ENCODE measurements at regions not wholly inside any gene's neighbourhood (a gene's known extent, or its start where the extent isn't known, plus 50 kb on each side); places are given as distances from the start of the nearest gene placed in this dataset.

- Histone ChIP-seq H3K9me3 (ENCODE audit: control insufficient read depth in 2 of 2, low read length in 2 of 2) (no peaks in the 10 kb centered on the region), H3K9ac (ENCODE audit: low read depth in 1 of 2, low read length in 2 of 2) (no peak overlapping the region), H3K36me3 (ENCODE audit: control insufficient read depth in 2 of 2, insufficient read depth in 2 of 2, low read length in 2 of 2) (no peaks in the 10 kb centered on the region)
Observed at GRCh38 chr9:107226421-107226820, 56.7 kb upstream of the RAD23B start.

GRCh38 chr9:107227774-107228173 is 55.3 kb upstream of the RAD23B start:
- H3K9ac ChIP-seq (ENCODE audit: low read depth in 1 of 2, low read length in 2 of 2): no peak overlapping the region
- peak overlapping the region; percentile 62 to 70 for H3K27ac ChIP-seq (ENCODE audit: low read depth in 2 of 2, low read length in 2 of 2)
- peak overlapping the region; percentile 14 to 44 for H3K4me3 ChIP-seq (ENCODE audit: low read length in 2 of 2)
- no peaks in the 10 kb centered on the region for H3K9me3 ChIP-seq (ENCODE audit: control insufficient read depth in 2 of 2, low read length in 2 of 2)
- no peaks in the 10 kb centered on the region for H3K27me3 ChIP-seq (ENCODE audit: control insufficient read depth in 2 of 2, insufficient read depth in 2 of 2, low read length in 2 of 2)
- no peaks in the 10 kb centered on the region for H3K36me3 ChIP-seq (ENCODE audit: control insufficient read depth in 2 of 2, insufficient read depth in 2 of 2, low read length in 2 of 2)
- peaks cover 2 to 13% of the 10 kb centered on the region in 2 donors for H3K4me1 ChIP-seq (ENCODE audit: control insufficient read depth in 2 of 2, insufficient read depth in 2 of 2, low read length in 2 of 2)

More at GRCh38 chr9:107226421-107226820, 56.7 kb upstream of the RAD23B start:
- Histone ChIP-seq H3K27ac (ENCODE audit: low read depth in 2 of 2, low read length in 2 of 2) (no peak overlapping the region), H3K4me1 (ENCODE audit: control insufficient read depth in 2 of 2, insufficient read depth in 2 of 2, low read length in 2 of 2) (peaks cover 2 to 13% of the 10 kb centered on the region in 2 donors), H3K27me3 (ENCODE audit: control insufficient read depth in 2 of 2, insufficient read depth in 2 of 2, low read length in 2 of 2) (no peaks in the 10 kb centered on the region), H3K4me3 (ENCODE audit: low read length in 2 of 2) (no peak overlapping the region)

GRCh38 chr9:107228496-107229039 is 54.5 kb upstream of the RAD23B start:
- Histone ChIP-seq H3K4me1 (ENCODE audit: control insufficient read depth in 2 of 2, insufficient read depth in 2 of 2, low read length in 2 of 2) (peaks cover 2 to 13% of the 10 kb centered on the region in 2 donors), H3K4me3 (ENCODE audit: low read length in 2 of 2) (peak overlapping the region in 1 of 2 donors; percentile 46), H3K27ac (ENCODE audit: low read depth in 2 of 2, low read length in 2 of 2) (peak overlapping the region; percentile 40 to 62), H3K36me3 (ENCODE audit: control insufficient read depth in 2 of 2, insufficient read depth in 2 of 2, low read length in 2 of 2) (no peaks in the 10 kb centered on the region), H3K27me3 (ENCODE audit: control insufficient read depth in 2 of 2, insufficient read depth in 2 of 2, low read length in 2 of 2) (no peaks in the 10 kb centered on the region), H3K9me3 (ENCODE audit: control insufficient read depth in 2 of 2, low read length in 2 of 2) (no peaks in the 10 kb centered on the region), H3K9ac (ENCODE audit: low read depth in 1 of 2, low read length in 2 of 2) (no peak overlapping the region)

GRCh38 chr9:107229241-107229741 is 53.8 kb upstream of the RAD23B start:
- Histone ChIP-seq H3K4me1 (ENCODE audit: control insufficient read depth in 2 of 2, insufficient read depth in 2 of 2, low read length in 2 of 2) (peaks cover 2 to 13% of the 10 kb centered on the region in 2 donors), H3K36me3 (ENCODE audit: control insufficient read depth in 2 of 2, insufficient read depth in 2 of 2, low read length in 2 of 2) (no peaks in the 10 kb centered on the region), H3K27ac (ENCODE audit: low read depth in 2 of 2, low read length in 2 of 2) (no peak overlapping the region), H3K9ac (ENCODE audit: low read depth in 1 of 2, low read length in 2 of 2) (no peak overlapping the region), H3K9me3 (ENCODE audit: control insufficient read depth in 2 of 2, low read length in 2 of 2) (no peaks in the 10 kb centered on the region), H3K27me3 (ENCODE audit: control insufficient read depth in 2 of 2, insufficient read depth in 2 of 2, low read length in 2 of 2) (no peaks in the 10 kb centered on the region), H3K4me3 (ENCODE audit: low read length in 2 of 2) (no peak overlapping the region)
